HG02678 (cell line): ENCODE measurements at regions not wholly inside any gene's neighbourhood (a gene's known extent, or its start where the extent isn't known, plus 50 kb on each side); places are given as distances from the start of the nearest gene placed in this dataset.
"Not testable (repeated sequence)": the region's sequence is repeated elsewhere in the genome, so short reads cannot be mapped to it uniquely, and the experiment has no call there.

Experiments
- ATAC-seq: cut with Tn5 transposase; IDR thresholded peaks from one replicate; pipeline ENCODE4 v1.9.1; 2021; ENCODE audit warnings: mild to moderate bottlenecking, moderate library complexity; ENCODE audit not compliant: unreplicated experiment

DNA sequence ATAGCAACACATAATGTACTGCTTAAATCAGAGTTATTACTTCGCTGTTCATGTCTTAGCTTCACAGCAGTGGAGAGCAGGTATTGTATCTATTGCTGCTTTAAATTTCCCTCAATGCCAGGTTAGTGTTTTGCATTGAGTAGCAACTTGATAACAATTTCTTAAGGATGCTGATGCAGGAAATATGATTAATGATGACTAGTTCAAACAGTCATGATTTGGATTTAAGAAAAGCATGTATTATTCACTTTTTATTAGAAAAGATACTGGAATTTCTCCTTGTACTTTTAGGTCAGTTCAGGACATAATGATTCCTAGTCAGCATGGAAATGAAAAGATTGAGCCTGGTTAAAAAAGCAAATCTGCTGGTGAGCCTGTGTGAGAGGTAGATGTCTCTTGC, 67.2 kb upstream of the ARHGAP29 start:
- ATAC-seq = no peak

DNA sequence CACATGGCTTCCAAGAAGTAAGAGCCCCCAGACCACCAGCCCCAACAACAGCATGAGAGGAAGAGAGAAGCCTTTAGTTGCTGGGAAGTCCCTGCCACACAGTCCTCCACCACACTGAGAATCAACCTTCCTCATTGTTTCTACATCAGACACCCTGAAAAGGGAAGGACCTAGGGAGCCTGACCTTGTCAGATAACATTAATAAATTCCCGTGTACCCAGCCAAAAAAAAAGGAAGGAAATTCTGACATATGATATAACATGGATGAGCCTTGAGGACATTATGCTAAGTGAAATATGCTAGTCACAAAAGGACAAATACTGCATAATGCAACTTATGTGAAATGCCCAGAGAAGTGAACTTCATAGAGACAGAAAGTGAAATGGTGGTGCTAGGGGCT, 65.6 kb upstream of the ARHGAP29 start:
- ATAC-seq = no peak

DNA sequence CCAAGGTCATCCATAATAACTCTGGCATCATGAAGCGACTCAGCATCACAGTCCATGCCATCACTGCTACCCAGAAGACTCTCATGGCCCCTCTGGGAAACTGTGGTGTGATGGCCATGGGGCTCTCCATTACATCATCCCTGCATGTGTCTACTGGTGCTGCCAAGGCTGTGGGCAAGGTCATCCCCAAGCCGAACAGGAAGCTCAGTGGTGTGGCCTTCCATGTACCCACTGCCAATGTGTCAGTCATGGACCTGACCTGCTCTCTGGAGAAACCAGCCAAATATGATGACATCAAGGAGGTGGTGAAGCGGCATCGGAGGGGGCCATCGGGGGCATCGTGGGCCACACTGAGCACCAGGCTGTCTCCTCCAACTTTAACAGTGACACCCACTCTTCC, 65.1 kb upstream of the ARHGAP29 start:
- no peak for ATAC-seq

DNA sequence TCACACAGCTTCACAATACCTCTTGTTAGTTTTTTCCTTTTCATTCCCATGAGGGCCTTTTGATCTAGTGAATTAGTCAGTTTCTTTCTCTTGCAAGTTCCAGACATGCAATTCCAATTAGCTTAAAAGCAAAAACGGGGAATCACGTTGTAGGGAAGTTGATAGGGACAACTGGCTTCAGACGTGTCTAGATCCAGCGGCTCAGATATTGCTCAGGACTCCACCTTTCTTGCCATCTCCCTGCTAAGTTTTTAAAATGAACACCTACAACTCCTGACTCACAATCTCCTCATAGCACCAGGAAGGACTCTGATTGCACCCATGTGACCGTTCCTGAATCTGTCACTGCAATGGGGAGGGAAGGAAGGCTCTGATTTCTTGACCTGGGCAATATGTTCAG, 63.8 kb upstream of the ARHGAP29 start:
- ATAC-seq = no peak

DNA sequence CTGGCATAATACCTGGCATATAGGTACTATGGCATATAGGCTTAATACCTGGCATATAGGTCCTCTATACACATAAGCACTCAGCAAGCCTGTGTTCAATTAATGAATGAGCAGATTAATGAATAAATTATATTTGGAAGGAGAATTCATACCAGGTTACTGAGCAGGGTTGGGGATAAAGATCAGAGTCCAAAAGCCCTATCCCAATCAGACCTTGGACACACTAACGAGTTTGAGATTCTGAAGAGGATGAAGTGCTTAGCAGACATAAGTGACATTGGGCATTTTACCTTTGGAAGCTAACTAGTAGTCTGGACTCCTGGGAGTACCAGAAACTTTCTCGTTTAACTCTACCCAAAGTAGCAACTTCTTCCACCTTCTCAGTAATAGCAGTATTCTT, 63.3 kb upstream of the ARHGAP29 start:
- no peak for ATAC-seq

DNA sequence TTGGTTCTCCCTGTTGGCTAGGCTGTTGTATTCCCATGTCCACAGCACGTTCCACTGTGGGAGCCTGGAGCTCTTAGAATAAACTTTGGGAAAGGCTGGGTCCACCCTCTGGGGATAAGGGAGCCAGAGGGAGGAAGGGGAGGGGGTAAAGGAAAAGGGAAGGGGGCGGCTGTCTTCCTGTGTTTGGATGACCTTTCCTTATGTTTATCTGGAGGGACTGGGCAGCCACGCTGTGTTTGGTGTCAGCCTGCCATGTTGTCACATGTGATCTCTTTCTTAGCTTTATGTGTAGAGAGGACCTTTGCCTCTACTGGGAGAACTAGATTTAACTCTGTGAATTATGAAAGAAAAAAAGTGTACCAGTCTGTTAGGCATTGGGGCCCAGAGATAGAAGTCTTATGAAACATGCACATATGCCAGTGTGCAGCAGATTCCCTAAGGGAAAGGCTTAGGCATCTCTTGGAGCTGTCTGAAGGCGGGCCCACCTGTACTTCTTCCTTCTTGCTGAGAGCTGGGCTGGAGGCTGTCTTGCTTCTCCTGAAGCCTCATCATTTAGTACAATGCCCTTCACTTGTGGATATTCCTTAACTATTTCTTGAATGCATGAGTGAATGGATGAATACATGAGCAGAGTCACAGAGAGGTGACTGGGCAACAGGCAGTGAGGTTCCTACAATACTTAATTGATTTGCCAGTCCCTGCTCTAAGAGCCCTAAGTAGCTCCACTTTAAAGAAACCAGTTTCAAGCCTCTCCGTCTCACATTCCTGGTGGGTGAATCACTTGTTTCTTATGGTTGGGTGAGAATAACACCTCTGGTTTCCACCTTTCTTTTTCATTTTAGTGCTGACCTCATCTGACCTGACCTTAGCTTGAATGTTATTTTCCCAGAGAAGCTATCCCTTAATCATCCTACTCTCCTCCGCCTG, 62.5 kb upstream of the ARHGAP29 start:
- no peak for ATAC-seq

DNA sequence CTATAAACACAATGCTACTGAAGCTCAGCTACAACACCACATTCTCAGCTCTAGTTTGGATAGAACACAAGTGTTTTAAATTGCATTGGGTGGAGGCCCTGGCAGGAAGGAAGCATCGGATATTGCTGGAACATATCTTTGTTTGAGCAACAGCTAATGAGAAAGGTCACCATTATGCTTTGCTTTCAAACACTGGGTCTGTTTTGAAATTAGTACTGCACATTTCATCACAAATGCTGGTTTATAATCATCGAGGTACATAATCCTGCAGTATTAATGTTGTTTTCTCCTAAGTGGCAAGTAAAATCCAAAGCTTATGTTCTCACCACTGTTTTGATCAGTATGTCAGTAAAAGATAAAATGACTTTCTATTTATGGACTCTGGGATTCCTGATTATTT, 61.5 kb upstream of the ARHGAP29 start:
- no peak for ATAC-seq

DNA sequence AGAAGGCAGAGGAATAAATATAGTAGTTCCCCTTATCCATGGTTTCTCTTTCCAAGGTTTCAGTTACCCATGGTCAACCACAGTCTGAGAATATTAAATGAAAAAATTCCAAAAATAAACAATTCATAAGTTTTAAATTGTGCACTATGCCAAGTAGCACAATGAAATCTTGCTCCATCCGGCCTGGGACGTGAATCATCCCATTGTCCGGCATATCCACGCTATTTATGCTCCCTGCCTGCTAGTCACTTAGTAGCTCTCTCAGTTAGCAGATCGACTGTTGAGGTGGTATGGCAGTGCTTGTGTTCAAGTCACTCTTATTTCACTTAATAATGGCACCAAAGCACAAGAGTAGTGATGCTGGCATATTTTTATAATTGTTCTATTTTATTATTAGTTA, 58.6 kb upstream of the ARHGAP29 start:
- ATAC-seq = no peak

DNA sequence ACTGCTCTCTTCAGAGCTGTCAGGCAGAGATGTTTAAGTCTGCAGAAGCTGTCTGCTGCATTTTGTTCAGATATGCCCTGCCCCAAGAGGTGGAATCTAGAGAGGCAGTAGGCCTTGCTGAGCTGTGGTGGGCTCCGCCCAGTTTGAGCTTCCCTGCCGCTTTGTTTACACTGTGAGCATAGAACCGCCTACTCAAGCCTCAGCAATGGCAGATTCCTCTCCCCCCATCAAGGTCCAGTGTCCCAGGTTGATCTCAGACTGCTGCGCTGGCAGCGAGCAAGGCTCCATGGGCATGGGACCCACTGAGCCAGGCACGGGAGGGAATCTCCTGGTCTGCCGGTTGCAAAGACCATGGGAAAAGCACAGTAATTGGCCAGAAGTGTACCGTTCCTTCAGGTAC, 55.6 kb upstream of the ARHGAP29 start:
- ATAC-seq = not testable (repeated sequence)

DNA sequence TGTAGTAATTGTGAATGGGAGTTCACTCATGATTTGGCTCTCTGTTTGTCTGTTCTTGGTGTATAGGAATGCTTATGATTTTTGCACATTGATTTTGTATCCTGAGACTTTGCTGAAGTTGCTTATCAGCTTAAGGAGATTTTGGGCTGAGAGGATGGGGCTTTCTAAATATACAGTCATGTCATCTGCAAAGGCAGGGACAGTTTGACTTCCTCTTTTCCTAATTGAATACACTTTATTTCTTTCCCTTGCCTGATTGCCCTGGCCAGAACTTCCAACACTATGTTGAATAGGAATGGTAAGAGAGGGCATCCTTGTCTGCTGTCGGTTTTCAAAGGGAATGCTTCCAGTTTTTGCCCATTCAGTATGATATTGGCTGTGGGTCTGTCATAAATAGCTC, 51.9 kb upstream of the ARHGAP29 start:
- not testable (repeated sequence) for ATAC-seq
